Bone marrow (tissue), 2 donors: ENCODE measurements at regions not wholly inside any gene's neighbourhood (a gene's known extent, or its start where the extent isn't known, plus 50 kb on each side); places are given as distances from the start of the nearest gene placed in this dataset.

Experiments used
- DNase-seq, 2 donors: peaks; one replicate each; lab custom pipeline; 2025; lab: John Stamatoyannopoulos, UW

GRCh38 chr12:118607831-118608230 lies 231.5 kb downstream of the SUDS3 start:
- no peak for DNase-seq

- DNase-seq = no peak
These were observed 232.5 kb downstream of the SUDS3 start for GRCh38 chr12:118608770-118609344.

- no peak for DNase-seq
These were observed 234.9 kb downstream of the SUDS3 start for GRCh38 chr12:118611295-118611694.

- DNase-seq = no peak
These were observed 235.4 kb downstream of the SUDS3 start for GRCh38 chr12:118611770-118612169.

DNA sequence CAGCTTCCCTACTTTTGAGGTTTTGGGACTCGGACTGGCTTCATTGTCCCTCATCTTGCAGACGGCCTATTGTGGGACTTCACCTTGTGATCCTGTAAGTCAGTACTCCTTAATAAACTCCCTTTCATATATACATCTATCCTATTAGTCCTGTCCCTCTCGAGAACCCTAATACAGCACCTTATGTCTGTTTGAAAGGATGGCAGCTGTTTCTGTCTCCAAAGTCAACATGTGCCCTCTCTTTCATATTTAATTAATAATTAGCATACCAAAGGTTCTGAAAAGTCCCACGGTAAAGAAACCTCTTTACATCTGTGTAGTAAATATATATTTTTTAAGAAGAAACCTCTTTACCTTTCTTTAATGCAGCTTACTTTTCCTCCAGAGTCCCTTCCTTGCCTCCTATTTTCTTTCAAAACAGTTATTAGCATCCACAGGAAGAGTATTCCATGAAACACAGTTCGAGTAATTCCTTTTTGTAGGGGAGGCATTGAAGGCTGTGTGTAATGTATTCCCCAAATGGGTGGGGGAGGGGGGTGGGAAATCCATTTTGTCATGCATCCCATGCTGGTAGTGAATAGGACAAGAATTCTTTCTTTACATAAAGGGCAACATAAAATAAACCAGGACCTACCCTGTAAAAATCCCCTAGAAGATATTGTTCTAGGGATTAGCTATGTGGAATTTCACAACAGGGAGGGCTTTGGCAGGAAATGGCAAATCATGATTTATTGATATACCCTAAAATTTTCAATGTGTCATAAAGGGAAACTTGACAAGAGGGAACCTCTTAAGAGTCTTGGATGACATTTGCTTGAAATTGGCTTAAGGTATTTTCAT lies 241.5 kb downstream of the SUDS3 start:
- DNase-seq = no peak

GRCh38 chr12:118618695-118619094 lies 242.3 kb downstream of the SUDS3 start:
- DNase-seq = no peak

DNA sequence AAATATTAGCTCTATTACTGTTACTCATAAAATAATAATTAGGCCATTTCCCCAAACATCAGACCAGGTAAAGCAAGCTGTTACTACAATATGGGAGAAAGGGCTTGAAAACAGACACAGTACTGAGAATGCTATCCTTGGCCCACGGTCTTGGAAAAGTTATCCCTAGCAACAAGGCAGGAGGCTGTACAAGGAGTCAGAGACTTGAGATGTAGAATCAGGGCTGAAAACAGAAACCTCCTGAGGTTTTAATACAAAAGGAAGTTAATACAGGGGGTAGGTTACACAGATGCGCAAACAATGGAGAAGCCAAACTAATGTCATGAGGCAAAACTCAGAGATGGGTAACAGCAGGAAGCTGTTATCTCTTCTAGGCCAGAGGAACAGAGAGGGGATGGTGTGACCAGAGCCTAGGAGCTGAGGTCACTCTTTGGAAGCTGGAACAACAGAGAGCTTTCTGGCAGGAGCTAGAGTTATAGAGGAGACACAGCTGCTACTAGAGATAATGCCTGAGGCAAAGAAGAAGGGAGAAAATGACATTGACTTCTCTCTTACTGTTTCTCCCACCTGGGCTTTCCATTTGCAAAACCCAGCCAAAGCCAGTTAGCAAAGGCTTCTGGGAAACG lies 248.8 kb downstream of the SUDS3 start:
- DNase-seq = no peak

- no peak for DNase-seq
These were observed 256.7 kb downstream of the SUDS3 start for GRCh38 chr12:118633071-118633470.

- DNase-seq = no peak
These were observed 258.9 kb downstream of the SUDS3 start for GRCh38 chr12:118635276-118635675.

- no peak for DNase-seq
These were observed 261.5 kb downstream of the SUDS3 start for GRCh38 chr12:118637767-118638370.

GRCh38 chr12:118641249-118641648 lies 264.9 kb downstream of the SUDS3 start:
- no peak for DNase-seq

- DNase-seq = no peak
These were observed 268.9 kb downstream of the SUDS3 start for GRCh38 chr12:118645219-118645618.

DNA sequence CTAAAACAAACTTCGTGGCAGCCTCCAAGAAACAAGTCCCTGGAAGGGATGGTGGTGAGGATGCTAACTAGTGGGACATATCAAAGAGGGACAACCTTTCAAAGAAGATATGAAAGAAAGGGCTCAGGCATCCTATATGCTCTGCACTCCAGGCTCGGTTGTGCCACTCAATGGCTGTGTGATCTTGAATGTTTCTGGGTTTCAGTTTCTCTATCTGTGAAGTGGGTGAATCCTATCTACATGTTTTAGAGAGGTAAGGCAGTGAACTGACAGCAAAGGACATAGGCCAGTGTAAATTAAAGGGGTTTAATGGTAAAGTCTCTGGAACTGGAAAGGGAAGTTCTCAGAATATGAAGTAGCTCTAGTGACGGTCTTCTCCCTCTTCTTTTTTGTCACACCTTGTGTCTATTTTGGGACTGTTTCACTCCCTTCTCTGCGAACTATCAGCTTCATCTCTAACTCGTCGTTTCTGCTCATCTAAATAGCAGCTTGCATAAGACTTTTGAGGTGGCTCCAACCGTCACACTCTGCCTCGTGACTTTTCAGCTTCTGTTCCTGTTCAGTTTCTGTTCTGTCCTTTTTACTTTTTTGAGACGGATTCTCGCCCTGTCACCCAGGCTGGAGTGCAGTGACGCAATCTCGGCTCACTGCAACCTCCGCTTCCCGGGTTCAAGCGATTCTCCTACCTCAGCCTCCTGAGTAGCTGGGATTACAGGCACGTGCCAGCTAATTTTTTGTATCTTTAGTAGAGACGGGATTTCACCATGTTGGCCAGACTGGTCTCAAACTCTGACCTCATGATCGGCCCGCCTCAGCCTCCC lies 273.6 kb downstream of the SUDS3 start:
- DNase-seq = no peak

DNA sequence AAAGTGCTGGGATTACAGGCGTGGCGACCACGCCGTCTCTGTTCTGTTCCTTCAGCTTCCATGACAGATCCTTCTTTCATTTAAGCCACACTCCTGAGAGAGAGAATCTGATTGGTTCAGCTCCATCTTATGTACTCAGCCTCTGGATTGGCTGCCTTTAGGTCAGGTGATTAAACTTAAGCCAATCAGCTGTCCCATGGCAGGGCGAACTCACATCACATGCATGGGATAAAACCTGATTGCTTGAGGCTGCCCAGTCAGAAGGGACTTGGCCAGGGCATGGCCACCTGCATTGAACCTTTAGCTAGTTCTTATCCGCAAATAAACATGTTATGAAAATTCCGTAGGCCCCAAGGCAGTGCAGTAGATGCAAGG lies 274.2 kb downstream of the SUDS3 start:
- DNase-seq = no peak

DNA sequence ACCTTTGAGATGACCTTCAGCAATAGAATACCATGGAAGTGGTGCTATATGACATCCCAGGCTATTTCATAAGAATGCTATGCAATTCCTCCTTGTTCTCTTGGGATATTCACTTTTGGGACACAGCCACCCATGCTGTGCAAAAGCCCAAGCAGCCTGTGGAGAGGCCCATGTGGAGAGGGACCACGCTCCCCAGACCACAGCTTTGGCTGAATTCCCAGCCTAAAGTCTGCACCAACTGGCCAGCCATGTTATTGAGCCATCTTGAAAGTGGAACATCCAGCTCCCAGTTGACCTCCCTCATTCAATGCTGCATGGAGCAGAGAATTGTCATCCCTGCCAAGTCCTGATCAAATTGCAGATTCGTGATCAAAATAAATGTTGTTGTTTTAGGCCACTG lies 275.1 kb downstream of the SUDS3 start:
- DNase-seq = no peak

- DNase-seq = no peak
These were observed 279.2 kb downstream of the SUDS3 start for GRCh38 chr12:118655588-118655987.

DNA sequence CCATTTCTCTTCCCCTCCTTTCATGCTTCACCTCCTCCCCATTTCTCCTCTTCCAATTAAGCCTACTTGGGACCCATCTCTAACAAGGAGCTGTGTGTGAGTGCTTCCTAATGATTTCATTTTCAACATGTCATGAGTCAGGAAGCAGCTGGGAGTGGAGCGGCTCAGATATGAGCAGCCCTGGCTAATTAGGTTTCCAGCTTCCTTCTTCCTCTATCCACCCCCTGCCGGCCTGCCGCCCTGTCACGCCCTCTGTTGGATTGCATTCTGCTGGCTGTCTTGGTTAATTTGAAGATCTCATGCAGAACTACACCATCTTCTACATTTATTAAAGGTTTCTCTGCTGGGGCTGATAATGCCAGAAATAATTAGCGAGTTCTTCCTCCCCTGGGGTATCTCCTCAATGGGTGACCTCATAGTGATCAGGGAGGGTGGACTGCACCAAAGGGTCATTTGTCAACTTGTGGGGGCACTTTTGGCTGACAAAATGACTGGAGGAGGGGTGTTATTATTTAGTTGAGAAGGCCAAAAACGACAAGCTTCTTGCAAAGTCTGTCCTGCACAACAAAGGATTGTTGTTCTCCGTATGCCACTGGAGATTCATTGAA lies 300.9 kb upstream of the SRRM4 start:
- no peak for DNase-seq

GRCh38 chr12:118682656-118683055 lies 298.7 kb upstream of the SRRM4 start:
- no peak for DNase-seq

- DNase-seq = no peak
These were observed 295.2 kb upstream of the SRRM4 start for GRCh38 chr12:118685983-118686607.

DNA sequence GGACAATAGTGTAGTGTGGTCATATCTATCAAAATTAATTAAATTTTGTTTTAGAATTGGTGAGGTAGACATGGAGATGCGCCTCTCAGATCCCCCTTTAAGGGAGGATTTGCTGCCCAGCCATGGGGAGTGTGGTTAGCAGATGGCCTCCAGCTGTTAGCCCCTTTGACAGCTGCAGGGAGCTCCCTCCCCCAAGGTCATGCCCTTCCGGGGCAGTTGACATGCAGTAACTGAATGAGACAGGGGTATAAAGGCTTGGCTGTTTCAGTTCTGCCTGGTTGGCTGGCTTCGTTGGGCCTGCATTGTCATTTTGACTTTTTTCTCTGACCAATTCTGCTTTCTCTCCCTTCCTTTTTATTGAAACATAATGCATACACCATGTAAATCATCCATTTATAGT lies 291.5 kb upstream of the SRRM4 start:
- no peak for DNase-seq

DNA sequence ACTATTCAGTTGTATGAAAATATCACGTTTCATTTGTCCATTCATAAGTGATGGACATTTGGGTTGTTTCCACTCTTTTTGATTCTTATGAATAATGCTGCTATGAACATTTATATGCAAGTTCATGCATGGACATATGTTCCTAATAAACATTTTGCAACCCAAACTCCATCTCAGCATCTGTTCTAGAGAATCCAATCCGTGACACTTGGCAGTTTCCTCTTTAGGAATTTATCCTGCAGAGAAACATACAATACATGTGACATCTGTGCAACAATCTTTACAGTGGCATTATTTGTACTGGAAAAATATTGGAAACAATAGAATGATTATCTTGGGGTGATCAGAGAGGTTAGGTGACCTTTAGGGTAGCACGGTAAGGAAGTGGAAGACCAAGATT lies 290.8 kb upstream of the SRRM4 start:
- no peak for DNase-seq
